Gastrocnemius medialis (tissue), 4 donors: ENCODE measurements at regions not wholly inside any gene's neighbourhood (a gene's known extent, or its start where the extent isn't known, plus 50 kb on each side); places are given as distances from the start of the nearest gene placed in this dataset.

ENCODE experiments used
- POLR2A ChIP-seq, 2 donors: fragments of 450-650 bp; IDR thresholded peaks; one replicate each; pipeline ENCODE4 v1.6.1; 2017; ENCODE audit warnings: antibody characterized with exemption in 2 of 2, mild to moderate bottlenecking in 2 of 2, moderate library complexity in 2 of 2
- TF ChIP-seq, protein P1 (sequence below), 5 experiments: fragments of 450-650 bp in 3 of 5; fragments of 200-600 bp in 2 of 5; sonication (generic) in 2 of 5; IDR thresholded peaks in 4 of 5; conservative IDR thresholded peaks in 1 of 5; 1 replicate in 4 of 5; 2 replicates in 1 of 5; pipeline ENCODE4 v1.5.1; 2016 to 2019; ENCODE audit warnings: antibody characterized with exemption in 5 of 5, mild to moderate bottlenecking in 3 of 5, moderate library complexity in 3 of 5

DNA sequence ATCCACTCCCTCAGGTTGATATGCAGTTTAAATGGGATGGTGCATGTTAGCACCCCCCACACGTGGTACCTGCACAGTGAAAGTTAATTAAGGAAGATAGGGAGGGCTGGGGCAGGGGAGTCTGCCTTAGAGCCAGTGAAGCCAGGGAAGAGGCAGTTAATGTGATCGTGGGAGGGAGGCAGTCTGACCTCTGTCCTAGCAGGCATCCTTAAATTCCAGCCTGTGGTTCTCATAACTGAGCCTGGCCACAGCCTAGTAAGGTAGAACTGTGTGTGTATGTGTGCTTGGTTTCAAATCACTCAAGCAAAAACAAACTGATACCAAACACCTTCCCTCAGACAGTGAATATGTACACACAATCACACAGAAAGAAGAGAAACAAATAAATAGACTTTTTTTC lies 319.1 kb upstream of the TLE3 start:
- TF ChIP-seq, protein P1, sequence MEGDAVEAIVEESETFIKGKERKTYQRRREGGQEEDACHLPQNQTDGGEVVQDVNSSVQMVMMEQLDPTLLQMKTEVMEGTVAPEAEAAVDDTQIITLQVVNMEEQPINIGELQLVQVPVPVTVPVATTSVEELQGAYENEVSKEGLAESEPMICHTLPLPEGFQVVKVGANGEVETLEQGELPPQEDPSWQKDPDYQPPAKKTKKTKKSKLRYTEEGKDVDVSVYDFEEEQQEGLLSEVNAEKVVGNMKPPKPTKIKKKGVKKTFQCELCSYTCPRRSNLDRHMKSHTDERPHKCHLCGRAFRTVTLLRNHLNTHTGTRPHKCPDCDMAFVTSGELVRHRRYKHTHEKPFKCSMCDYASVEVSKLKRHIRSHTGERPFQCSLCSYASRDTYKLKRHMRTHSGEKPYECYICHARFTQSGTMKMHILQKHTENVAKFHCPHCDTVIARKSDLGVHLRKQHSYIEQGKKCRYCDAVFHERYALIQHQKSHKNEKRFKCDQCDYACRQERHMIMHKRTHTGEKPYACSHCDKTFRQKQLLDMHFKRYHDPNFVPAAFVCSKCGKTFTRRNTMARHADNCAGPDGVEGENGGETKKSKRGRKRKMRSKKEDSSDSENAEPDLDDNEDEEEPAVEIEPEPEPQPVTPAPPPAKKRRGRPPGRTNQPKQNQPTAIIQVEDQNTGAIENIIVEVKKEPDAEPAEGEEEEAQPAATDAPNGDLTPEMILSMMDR (IDR thresholded peaks at IDR 0.05 in 4 of 5, conservative IDR thresholded peaks at IDR 0.05 in 1 of 5): no peak
- TF ChIP-seq POLR2A (IDR thresholded peaks at IDR 0.05): no peak
